NCI-H2107 treated with DMSO at 0.1 percent for 48 hours (cell line): ENCODE measurements at regions not wholly inside any gene's neighbourhood (a gene's known extent, or its start where the extent isn't known, plus 50 kb on each side); places are given as distances from the start of the nearest gene placed in this dataset.
"Not testable (repeated sequence)": the region's sequence is repeated elsewhere in the genome, so short reads cannot be mapped to it uniquely, and the experiment has no call there.

Experiments
- DNase-seq: peaks from one replicate; lab custom pipeline; 2025; ENCODE audit not compliant: unreplicated experiment; lab: John Stamatoyannopoulos, UW

DNA sequence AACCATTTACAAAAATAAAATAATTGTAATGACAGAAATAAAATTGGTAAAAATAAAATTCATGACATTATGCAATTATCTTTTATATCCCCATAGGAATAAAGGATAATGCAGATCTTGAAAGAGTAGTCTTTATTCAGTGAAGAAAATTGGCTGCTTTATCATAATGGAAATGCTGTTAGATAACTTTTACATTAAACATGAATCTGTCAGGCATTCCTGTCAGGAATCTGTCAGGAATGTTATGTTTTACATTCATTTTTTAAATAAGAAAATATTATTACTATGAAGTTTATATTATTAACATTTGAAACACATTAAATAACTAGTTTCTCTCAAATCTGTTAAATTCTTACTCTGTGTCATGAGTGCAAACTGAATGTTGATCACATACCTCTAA lies 1024.7 kb upstream of the TMEFF2 start:
- no peak for DNase-seq

DNA sequence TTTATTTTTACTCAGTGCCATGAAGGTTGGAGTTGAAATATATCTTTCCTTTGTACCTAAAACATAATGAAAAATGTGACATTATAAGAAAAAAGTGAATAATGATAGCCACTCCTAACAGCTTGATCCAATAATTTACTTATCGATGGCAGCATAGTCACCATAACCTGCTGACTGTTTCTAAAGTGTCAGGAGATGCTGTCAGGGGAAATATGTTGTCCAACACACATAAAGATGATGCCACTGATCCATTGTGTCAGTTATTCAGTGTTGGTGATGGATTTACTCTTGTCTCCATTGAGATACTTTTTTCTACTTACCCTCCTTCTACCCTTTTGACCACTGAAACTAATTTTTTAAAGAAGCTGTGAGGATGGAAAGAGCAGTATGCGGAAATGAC lies 1006.9 kb upstream of the TMEFF2 start:
- no peak for DNase-seq

DNA sequence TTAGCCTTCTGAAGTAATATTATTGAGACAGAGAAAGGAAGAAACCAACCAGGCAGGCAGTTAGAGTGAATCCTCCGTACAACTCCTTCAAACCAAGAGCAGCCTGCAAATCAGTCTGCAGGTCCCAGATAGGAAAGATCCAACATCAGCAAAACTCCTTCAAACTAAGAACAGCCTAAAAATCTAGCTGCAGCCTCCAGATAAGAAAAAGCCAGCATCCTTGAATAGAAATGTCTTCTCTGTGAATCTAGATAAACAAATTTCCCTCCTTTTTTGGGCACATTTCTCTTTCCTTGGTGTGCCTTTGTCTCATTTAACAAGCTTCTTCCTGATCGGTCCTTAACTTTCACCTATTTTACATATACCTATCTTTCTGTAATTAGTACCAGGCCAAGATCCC lies 1004.6 kb upstream of the TMEFF2 start:
- DNase-seq: no peak

DNA sequence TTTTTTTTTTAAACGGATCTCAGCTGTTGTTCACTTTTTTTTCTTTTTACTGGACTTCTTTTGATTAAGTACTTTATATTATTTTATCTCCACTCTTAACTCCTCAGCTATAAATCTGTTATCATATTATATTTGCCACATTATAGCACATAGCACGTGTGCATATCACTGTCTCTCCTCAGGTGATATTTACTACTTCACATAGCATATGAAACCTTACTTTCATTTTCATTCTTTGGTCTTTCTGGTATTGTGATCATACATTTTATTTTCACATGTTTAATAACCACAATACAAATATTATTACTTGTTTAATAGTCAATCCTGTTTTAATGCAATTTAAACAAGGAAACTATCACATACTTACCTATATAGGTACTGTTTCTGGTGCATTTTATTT lies 993.1 kb upstream of the TMEFF2 start:
- no peak for DNase-seq

DNA sequence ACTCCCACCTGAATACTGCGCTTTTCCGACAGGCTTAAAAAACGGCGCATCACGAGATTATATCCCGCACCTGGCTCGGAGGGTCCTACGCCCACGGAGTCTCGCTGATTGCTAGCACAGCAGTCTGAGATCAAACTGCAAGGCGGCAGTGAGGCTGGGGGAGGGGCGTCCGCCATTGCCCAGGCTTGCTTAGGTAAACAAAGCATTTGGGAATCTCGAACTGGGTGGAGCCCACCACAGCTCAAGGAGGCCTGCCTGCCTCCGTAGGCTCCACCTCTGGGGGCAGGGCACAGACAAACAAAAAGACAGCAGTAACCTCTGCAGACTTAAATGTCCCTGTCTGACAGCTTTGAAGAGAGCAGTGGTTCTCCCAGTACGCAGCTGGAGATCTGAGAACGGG lies 976.2 kb upstream of the TMEFF2 start:
- DNase-seq: not testable (repeated sequence)

DNA sequence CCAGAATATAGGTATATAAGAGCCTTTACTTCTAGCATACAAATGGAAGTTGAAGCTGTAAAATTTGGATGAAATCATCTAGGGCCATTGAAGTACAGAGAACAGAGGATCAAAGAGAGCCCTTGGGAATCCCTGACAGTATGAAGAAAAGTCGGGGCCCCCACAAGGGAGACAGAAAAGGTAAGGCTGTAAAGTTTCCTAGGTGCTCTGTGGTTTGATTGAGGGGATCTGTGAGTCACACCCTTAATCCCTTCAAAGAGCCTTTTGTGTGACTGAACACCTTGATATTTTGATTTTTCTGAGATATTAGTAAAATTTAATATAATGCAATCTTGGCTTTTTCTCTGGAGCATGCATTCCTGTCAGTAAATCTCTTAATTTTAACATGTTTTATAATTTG lies 961.7 kb upstream of the TMEFF2 start:
- DNase-seq: no peak

DNA sequence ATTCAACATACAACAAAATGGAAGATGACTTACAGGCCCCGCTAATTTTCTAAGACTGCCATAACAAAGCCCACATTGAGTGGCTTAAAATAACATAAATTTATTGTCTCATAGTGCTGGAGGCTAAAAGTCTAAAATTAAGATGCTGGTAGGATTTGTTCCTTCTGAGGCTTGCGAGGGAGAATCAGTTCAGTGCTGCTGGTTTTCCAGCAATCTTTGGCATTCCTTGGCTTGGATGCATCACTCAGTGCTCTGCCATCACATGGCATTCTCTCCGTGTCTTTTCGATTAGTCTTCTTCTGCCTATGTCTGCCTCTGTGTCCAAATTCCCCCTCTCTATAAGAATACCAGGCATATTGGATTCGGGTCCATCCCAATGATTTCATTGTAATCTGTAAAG lies 959.3 kb upstream of the TMEFF2 start:
- DNase-seq: no peak

DNA sequence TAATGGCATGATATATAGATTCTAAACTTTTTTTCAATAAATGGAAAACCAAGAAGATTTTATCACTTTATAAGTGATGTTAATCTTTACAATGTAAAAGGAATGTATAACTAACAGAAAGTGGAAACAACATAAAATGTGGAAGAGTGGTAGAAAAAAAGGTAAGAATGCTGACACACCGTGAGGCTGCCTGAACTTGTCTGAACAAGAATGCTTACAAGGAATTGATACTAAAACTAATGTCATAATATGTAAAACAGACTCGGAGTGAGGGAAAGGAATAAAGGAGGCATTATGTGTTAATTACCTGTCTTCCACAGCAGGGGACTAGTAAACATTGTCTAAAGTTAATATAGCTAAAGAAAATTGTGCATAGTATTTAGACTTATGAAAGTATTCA lies 958.8 kb upstream of the TMEFF2 start:
- DNase-seq: no peak

DNA sequence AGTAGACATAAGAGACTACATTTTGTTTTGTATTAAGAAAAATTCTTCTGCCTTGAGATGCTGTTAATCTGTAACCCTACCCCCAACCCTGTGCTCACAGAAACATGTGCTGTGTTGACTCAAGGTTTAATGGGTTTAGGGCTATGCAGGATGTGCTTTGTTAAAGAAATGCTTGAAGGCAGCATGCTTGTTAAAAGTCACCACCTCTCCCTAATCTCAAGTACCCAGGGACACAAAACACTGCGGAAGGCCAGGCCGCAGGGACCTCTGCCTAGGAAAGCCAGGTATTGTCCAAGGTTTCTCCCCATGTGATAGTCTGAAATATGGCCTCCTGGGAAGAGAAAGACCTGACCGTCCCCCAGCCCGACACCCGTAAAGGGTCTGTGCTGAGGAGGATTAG lies 947.7 kb upstream of the TMEFF2 start:
- DNase-seq: not testable (repeated sequence)

DNA sequence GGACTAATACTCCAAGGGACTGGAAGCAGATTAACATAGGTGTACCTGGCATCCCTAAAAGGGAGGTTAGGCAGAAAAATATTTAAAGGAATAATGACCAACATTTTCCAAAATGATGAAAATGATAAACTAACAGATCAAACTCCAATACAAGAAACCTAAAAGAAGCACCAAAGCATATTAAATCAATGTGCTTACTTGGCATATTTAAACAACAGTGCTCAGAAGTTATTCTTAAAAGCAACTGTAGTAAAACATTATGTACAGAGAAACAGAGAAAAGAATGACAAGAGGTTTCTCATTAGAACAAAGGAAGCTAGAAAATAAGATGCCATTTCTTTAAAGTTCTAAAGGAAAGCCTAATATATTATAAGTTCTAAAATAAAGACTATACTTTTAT lies 947.3 kb upstream of the TMEFF2 start:
- DNase-seq: no peak

DNA sequence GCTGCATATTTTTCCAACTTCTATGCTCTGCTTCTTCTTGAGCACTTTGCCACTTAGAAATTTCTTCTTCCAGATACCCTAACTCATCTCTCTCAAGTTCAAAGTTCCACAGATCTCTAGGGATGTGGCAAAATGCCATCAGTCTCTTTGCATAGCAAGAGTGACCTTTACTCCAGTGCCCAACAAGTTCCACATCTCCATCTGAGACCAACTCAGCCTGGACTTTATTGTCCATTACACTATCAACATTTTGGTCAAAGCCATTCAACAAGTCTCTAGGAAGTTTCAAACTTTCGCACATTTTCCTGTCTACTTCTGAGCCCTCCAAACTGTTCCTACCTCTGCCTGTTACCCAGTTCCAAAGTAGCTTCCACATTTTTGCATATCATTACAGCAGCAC lies 946.2 kb upstream of the TMEFF2 start:
- not testable (repeated sequence) for DNase-seq

DNA sequence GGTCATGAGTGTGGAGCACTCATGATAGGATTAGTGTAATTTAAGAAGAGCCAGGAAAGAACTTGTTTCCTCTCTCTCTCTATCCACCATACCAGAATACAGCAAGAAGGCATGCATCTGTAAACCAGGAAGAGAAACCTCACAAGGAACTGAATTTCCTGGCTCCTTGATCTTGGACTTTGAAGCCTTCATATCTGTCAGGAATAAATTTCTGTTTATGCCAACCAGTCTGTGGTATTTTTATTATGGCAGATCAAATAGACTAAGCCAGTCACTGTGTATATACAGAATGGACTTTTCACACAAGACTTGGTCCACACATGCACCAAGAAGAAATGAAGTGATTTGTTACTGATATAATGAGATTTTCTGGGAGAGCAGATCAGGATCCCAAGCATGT lies 930.1 kb upstream of the TMEFF2 start:
- no peak for DNase-seq

DNA sequence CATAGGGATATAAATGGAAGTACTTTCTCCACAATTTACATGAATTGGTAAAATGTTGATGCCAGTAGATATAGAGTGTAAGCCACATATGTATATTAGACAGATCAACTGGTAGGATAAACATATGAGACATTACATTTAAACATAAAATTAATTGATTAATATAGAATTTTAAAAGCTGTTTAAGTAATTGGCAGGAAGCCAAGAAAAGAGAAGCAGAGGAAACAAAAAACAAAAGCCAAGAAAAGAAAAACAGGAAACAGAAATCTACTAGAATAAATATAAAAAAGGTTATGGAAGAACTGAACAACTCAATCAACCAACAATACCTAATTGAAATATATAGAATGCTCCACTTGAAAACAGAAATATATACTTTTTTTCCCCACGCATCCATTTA lies 920.1 kb upstream of the TMEFF2 start:
- no peak for DNase-seq

DNA sequence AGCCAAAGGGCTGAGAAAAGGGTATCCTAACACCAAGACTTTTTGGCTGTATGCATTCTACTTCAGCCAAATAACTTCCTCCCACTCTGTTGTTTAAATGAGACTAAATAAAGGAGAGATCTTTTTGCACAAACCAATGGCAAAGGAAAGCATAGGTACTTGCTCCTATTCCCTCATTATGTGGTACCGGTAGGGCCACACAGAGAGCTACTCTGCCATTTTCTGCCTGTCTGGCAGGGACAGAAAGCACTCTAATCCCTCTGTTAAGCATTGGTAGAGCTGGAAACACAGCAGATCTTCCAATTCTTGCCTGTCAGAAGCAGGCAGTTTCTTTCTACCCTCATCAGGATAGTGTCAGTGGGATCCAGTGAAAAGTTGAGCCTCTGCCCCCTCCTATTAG lies 918.3 kb upstream of the TMEFF2 start:
- no peak for DNase-seq

DNA sequence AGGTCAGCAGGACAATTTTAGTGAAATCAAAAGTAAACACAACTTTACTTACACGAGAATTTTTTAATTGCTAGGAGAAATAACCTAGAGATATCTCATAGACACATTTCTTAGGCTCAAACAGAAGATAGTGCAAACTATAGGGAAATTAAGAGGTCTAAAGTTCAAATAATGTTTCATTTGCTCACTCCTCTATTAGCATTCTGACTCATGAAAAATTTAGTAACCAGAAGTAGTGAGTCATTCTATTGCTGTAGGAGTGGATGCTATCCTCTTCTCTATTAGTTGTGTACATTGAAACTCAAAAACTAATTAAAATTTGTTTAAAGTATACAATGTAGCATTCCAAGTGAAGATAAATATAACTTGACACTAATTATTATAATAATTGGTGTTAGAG lies 908.3 kb upstream of the TMEFF2 start:
- no peak for DNase-seq

DNA sequence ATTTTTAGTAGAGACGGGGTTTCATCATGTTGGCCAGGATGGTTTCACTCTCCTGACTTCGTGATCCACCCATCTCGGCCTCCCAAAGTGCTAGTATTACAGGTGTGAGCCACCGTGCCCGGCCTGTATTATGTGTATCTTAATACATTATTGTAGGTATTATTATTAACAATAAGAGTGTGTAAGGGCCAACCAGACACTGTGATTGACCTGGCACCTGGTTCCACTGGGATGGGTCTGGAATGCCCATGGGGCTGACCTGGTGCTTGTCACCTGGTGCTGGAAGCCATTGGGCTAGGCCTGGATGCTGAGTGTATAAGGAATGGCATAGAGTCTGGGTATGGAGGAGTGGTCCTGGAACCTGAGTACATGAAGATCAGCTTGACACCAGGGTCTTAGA lies 906.9 kb upstream of the TMEFF2 start:
- no peak for DNase-seq

DNA sequence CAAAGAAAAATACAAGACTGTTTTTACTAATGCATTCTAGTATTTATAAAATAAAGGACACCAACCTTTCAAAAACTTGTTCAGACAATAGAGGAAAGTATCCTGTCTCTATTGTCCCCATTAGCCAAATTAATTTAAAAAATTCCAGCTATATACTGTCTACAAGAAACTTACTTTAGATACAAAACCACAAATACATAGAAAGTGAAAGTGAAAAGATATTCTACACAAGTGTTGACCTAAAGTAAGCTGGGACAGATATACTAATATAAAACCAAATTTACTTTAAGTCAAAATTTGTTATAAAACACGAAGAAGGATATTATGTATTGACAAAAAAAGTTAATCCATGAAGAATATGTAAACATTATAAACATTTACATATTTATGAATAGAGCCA lies 893.3 kb upstream of the TMEFF2 start:
- DNase-seq: no peak

DNA sequence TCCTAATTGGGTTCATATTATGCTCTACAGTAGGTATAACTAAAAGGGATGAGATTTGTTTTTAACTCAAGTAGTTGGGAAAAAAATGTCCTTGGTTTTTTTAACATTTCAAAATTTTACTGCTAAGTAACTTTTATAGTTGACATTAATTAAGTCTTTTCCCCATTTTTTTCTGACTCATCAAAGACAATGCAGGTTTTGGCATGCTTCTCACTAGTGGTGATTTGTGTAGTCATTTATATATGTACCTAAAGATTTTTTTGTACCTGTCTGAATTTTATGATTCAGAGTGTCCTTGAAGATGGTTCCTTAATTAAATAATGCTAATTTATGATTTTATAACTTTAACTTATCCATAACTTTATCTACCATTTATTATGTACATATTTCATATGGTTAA lies 882.3 kb upstream of the TMEFF2 start:
- DNase-seq: no peak

DNA sequence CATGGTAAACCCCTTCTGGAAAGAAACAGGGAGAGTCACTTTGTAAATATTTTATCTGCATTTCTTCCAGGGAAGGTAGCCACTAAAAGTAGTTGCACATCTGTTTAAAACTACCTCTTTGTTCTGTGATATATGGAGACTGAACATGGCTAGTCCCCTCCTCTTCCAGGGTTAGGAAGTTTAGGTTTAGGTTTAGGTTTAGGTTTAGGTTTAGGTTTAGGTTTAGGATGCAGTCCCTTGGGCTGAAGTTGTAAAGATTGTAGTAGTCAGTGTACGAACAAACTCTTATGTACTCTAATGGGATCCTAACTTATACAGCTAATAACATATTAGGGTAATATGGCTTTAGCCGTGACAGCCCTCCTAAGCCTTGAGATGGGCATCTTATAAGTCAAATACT lies 880.2 kb upstream of the TMEFF2 start:
- no peak for DNase-seq

DNA sequence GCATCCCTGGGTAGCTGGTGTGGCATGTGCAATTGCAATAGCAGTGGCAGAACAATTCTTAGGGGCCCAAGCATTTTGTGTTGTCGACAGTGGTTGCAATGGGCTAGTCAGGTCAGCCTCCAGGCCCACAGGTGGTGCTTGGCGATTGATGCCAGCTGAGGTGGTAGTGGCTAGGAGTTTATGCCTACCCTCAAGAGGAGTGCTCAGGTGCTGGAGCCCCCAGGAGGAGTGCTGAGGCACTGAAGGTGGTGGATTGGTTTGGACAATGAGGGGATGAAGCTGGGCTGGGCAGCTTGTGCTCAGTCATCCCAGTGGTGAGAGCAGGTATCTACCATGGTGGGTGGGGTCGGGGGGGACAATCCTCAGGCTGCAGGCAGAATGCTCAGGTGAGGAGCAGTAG lies 877.9 kb upstream of the TMEFF2 start:
- DNase-seq: no peak

DNA sequence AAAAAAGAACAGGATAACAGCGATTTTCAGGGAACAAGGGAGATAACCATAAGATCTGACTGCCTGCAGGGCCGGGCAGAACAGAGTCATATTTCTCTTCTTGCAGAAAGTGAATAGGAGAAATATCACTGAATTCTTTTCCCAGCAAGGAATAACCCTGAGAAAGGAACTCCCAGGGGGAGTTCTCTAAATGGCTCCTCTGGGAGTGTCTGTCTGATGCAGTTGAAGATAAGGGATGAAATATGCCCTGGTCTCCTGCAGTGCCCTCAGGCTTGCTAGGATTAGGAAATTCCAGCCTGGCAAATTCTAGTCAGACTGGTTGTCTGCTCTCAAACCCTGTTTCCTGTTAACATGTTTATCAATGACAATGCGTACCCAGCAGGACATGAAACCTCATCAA lies 830.8 kb upstream of the TMEFF2 start:
- DNase-seq: not testable (repeated sequence)

DNA sequence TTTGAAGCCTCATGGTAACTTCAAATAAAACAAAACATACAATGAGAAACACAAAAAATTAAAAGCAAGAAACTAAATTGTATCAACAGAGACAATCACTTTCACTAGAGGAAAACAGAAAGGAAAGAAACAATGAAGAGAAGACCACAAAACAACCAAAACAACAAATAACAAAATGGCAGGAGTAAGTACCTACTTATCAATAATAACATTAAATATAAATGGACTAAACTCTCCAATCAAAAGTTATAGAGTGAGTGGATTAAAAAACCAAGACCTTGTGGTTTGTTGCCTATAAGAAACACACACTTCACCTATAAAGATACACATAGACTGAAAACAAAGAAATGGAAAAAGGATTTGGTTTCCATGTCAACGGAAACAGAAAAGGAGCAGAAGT lies 830.1 kb upstream of the TMEFF2 start:
- no peak for DNase-seq

DNA sequence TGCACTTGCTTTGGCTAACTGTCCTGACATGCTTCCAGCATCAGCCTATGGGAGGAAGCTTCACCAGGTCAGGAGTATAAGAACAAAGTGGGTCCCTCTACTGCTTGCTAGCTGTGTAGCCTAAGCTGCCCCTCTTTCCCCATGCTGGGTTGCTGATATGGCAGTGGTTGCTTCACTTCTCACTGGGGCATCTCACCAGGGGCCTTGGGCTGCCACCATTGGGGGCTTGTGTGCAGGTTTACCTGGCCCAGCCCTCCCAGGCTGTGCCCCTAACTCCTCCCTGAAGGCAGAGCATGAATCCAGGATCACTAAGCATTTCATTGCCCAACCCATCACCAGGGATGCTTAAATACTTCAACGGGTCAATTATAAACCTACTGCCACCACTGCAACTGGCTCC lies 817.1 kb upstream of the TMEFF2 start:
- no peak for DNase-seq

DNA sequence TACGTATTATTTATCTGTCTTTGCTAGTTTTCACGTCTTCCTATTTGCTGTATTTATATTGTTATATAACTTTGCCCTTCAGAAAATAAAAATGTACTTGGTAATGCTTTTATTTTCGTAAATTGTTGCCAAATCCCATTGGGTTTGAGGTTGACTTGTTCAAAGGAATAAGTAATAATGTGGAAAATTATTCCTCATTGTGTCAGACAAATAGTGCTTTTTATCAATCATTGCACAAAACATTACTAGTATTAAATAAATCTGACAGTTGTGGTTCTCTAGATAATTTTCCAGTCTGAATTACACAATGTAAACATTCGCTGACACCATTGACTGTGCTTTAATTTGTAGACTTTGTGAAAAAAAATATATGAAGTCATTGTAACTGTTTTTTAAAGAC lies 798.3 kb upstream of the TMEFF2 start:
- no peak for DNase-seq
